CD14-positive monocyte (primary cell): ENCODE measurements at regions not wholly inside any gene's neighbourhood (a gene's known extent, or its start where the extent isn't known, plus 50 kb on each side); places are given as distances from the start of the nearest gene placed in this dataset.

Experiments
- DNase-seq, 3 donors: peaks; one replicate each; pipeline ENCODE4 v3.0.0-alpha.2; 2011 to 2022
- H2AFZ ChIP-seq: 2 replicates; pipeline ENCODE4 v1.6.0; 2012; ENCODE audit warnings: mild to moderate bottlenecking, low read depth, low read length, inconsistent platforms; ENCODE audit not compliant: insufficient read depth, poor library complexity, severe bottlenecking
- H3K27ac ChIP-seq, 2 donors: 1 replicate in 1 of 2; 2 replicates in 1 of 2; pipeline ENCODE4 v1.5.1; 2012 to 2013; ENCODE audit warnings: low read length in 2 of 2, control low read depth in 1 of 2, inconsistent platforms in 1 of 2, low read depth in 1 of 2, mild to moderate bottlenecking in 1 of 2
- H3K27me3 ChIP-seq, 2 donors: one replicate each; pipeline versions ENCODE4 v1.6.0 to v1.6.1; 2011 to 2013; ENCODE audit warnings: low read length in 2 of 2; ENCODE audit not compliant: control insufficient read depth in 2 of 2, insufficient read depth in 2 of 2
- H3K36me3 ChIP-seq, 2 donors: replicated peaks in 1 of 2; 1 replicate in 1 of 2; 2 replicates in 1 of 2; pipeline versions ENCODE4 v1.5.1 to v1.6.1; 2012 to 2013; ENCODE audit warnings: low read length in 2 of 2, control low read depth in 1 of 2, inconsistent platforms in 1 of 2, mild to moderate bottlenecking in 1 of 2; ENCODE audit not compliant: insufficient read depth in 2 of 2, control insufficient read depth in 1 of 2
- H3K4me1 ChIP-seq, 2 donors: 1 replicate in 1 of 2; 2 replicates in 1 of 2; pipeline versions ENCODE4 v1.5.1 to v1.6.1; 2012 to 2013; ENCODE audit warnings: low read length in 2 of 2, control low read depth in 1 of 2, inconsistent platforms in 1 of 2, mild to moderate bottlenecking in 1 of 2, moderate library complexity in 1 of 2; ENCODE audit not compliant: insufficient read depth in 2 of 2, control insufficient read depth in 1 of 2
- H3K4me2 ChIP-seq: replicated peaks from 2 replicates; pipeline ENCODE3; 2012; ENCODE audit warnings: low read length, moderate library complexity, mild to moderate bottlenecking; ENCODE audit not compliant: poor library complexity, severe bottlenecking; ENCODE audit errors: extremely low read depth
- H3K4me3 ChIP-seq, 3 experiments: fragments of 200-600 bp in 1 of 3; sonication (generic) in 1 of 3; replicated peaks in 1 of 3; 1 replicate in 2 of 3; 2 replicates in 1 of 3; pipeline ENCODE4 v1.5.1; 2011 to 2013; ENCODE audit warnings: low read length in 3 of 3, mild to moderate bottlenecking in 3 of 3, control low read depth in 2 of 3, low read depth in 2 of 3, inconsistent platforms in 1 of 3, moderate library complexity in 1 of 3
- H3K79me2 ChIP-seq: 2 replicates; pipeline ENCODE4 v1.6.0; 2012; ENCODE audit warnings: mild to moderate bottlenecking, control low read depth, inconsistent platforms, low read length, moderate library complexity; ENCODE audit not compliant: insufficient read depth
- H3K9ac ChIP-seq: 2 replicates; pipeline ENCODE4 v1.6.0; 2017; ENCODE audit warnings: low read length, mild to moderate bottlenecking; ENCODE audit not compliant: insufficient read depth, poor library complexity, severe bottlenecking
- H3K9me3 ChIP-seq, 2 donors: replicated peaks in 1 of 2; 1 replicate in 1 of 2; 2 replicates in 1 of 2; pipeline versions ENCODE4 v1.5.1 to v1.6.1; 2012 to 2013; ENCODE audit warnings: low read length in 2 of 2, control low read depth in 1 of 2; ENCODE audit not compliant: control insufficient read depth in 1 of 2, insufficient read depth in 1 of 2
- H4K20me1 ChIP-seq: 2 replicates; pipeline ENCODE4 v1.6.0; 2012; ENCODE audit warnings: mild to moderate bottlenecking, low read length, control low read depth, moderate library complexity; ENCODE audit not compliant: insufficient read depth
- H3K27ac Mint-ChIP-seq, 7 donors: one replicate each; pipeline ENCODE4 v1.8.0; 2020; ENCODE audit warnings: mild to moderate bottlenecking in 7 of 7, mixed read lengths in 7 of 7, moderate library complexity in 6 of 7, inconsistent platforms in 2 of 7
- H3K27me3 Mint-ChIP-seq, 3 donors: one replicate each; pipeline ENCODE4 v1.8.0; 2021 to 2022; ENCODE audit warnings: low read depth in 3 of 3, mild to moderate bottlenecking in 3 of 3, mixed read lengths in 3 of 3, moderate library complexity in 3 of 3, inconsistent platforms in 1 of 3
- H3K36me3 Mint-ChIP-seq, 2 donors: one replicate each; pipeline ENCODE4 v1.8.0; 2020; ENCODE audit warnings: mixed read lengths in 2 of 2, inconsistent platforms in 1 of 2, mild to moderate bottlenecking in 1 of 2
- H3K4me1 Mint-ChIP-seq: one replicate; pipeline ENCODE4 v1.8.0; 2020; ENCODE audit warnings: mild to moderate bottlenecking, mixed read lengths
- H3K4me3 Mint-ChIP-seq, 2 donors: one replicate each; pipeline ENCODE4 v1.8.0; 2020; ENCODE audit warnings: mild to moderate bottlenecking in 2 of 2, mixed read lengths in 2 of 2, moderate library complexity in 1 of 2
- H3K9me3 Mint-ChIP-seq, 7 donors: one replicate each; pipeline ENCODE4 v1.8.0; 2020 to 2022; ENCODE audit warnings: mixed read lengths in 7 of 7, mild to moderate bottlenecking in 6 of 7, moderate library complexity in 6 of 7, inconsistent platforms in 2 of 7
- WGBS: methylation state at CpG from one replicate; pipeline ENCODE4 v1.1.5; 2013; ENCODE audit warnings: missing lambda C conversion rate; ENCODE audit not compliant: insufficient coverage; 5-methylcytosine and 5-hydroxymethylcytosine counted together
- intact Hi-C, 2 donors: fragments of 100-400 bp; cut with micrococcal nuclease; formaldehyde crosslinking; loops; one replicate each; pipeline versions ENCODE4 v1.15.0 to v1.15.1; 2023
- TF ChIP-seq, protein P1 (sequence below): fragments of 200-600 bp; IDR thresholded peaks from one replicate; pipeline ENCODE4 v1.8.0; 2022; ENCODE audit warnings: antibody characterized with exemption, mild to moderate bottlenecking

- Mint-ChIP-seq H3K27ac (peak overlapping the region in 1 of 7 donors; percentile 21), H3K4me1 (peaks cover 27% of the 10 kb centered on the region)
Measured at GRCh38 chr2:201966691-201967438, 66.8 kb upstream of the FZD7 start.

DNA sequence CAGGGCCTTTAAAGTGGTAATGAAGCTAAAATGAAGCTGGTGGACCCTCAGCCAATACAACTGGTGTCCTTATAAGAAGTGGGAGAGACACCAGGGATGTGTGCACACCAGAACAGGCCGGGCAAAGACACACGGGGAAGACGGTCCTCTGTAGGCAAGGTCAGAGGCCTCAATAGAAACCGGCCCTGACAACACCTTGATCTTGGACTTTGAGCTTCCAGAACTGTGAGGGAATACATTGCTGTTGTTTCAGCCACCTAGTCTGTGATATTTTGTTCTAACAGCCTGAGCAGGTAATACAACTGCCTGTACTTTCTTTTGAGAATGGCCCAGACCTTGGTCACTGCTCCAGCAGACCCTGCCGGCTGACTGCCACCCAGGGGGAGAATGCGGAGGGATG is 65.6 kb upstream of the FZD7 start:
- TF ChIP-seq, protein P1, sequence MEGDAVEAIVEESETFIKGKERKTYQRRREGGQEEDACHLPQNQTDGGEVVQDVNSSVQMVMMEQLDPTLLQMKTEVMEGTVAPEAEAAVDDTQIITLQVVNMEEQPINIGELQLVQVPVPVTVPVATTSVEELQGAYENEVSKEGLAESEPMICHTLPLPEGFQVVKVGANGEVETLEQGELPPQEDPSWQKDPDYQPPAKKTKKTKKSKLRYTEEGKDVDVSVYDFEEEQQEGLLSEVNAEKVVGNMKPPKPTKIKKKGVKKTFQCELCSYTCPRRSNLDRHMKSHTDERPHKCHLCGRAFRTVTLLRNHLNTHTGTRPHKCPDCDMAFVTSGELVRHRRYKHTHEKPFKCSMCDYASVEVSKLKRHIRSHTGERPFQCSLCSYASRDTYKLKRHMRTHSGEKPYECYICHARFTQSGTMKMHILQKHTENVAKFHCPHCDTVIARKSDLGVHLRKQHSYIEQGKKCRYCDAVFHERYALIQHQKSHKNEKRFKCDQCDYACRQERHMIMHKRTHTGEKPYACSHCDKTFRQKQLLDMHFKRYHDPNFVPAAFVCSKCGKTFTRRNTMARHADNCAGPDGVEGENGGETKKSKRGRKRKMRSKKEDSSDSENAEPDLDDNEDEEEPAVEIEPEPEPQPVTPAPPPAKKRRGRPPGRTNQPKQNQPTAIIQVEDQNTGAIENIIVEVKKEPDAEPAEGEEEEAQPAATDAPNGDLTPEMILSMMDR = no peak
- Mint-ChIP-seq H3K4me1 (peaks cover 27% of the 10 kb centered on the region), H3K27ac (no peak overlapping the region), H3K27me3 (peaks cover 2 to 4% (median 2%) of the 10 kb centered on the region in 3 donors), H3K36me3 (no peaks in the 10 kb centered on the region), H3K4me3 (no peak overlapping the region), H3K9me3 (peaks cover 0 to 6% (median 3%) of the 10 kb centered on the region in 7 donors)
- 99% methylated on average over 5 of the region's 6 CpGs for WGBS
- no peak for DNase-seq
- Histone ChIP-seq H2AFZ (no peak overlapping the region), H3K27ac (no peak overlapping the region), H3K79me2 (no peaks in the 10 kb centered on the region), H3K9me3 (peaks cover 0 to 4% of the 10 kb centered on the region in 2 donors), H3K4me2 (no peak overlapping the region), H4K20me1 (no peaks in the 10 kb centered on the region), H3K36me3 (no peaks in the 10 kb centered on the region), H3K4me1 (no peaks in the 10 kb centered on the region), H3K27me3 (no peaks in the 10 kb centered on the region), H3K4me3 (no peak overlapping the region), H3K9ac (no peak overlapping the region)
- intact Hi-C loops = no loop called here

More at GRCh38 chr2:201966691-201967438, 66.8 kb upstream of the FZD7 start:
- Histone ChIP-seq H3K9ac (no peak overlapping the region), H3K9me3 (peaks cover 0 to 4% of the 10 kb centered on the region in 2 donors), H3K79me2 (no peaks in the 10 kb centered on the region), H2AFZ (peak overlapping the region; percentile 31), H3K27me3 (no peaks in the 10 kb centered on the region), H3K4me2 (no peak overlapping the region), H4K20me1 (no peaks in the 10 kb centered on the region), H3K4me3 (no peak overlapping the region), H3K36me3 (no peaks in the 10 kb centered on the region), H3K27ac (no peak overlapping the region), H3K4me1 (no peaks in the 10 kb centered on the region)
- peaks cover 2 to 4% (median 2%) of the 10 kb centered on the region in 3 donors for H3K27me3 Mint-ChIP-seq
- WGBS = 71% methylated on average over 13 of the region's 18 CpGs
- intact Hi-C loops = no loop called here
- H3K36me3 Mint-ChIP-seq = no peaks in the 10 kb centered on the region
- TF ChIP-seq, protein P1 = no peak
- DNase-seq = no peak
- H3K4me3 Mint-ChIP-seq = no peak overlapping the region
- peaks cover 0 to 6% (median 3%) of the 10 kb centered on the region in 7 donors for H3K9me3 Mint-ChIP-seq
